Endothelial cell (in vitro differentiated cells): ENCODE measurements at regions not wholly inside any gene's neighbourhood (a gene's known extent, or its start where the extent isn't known, plus 50 kb on each side); places are given as distances from the start of the nearest gene placed in this dataset.

ENCODE experiments used
- DNase-seq: peaks from one replicate; pipeline ENCODE4 v3.0.0; 2021; ENCODE audit warnings: low spot score
- H3K27ac Mint-ChIP-seq: one replicate; pipeline ENCODE4 v1.8.0; 2021; ENCODE audit warnings: mixed read lengths, inconsistent platforms; ENCODE audit not compliant: unreplicated experiment
- H3K27me3 Mint-ChIP-seq: one replicate; pipeline ENCODE4 v1.8.0; 2021; ENCODE audit warnings: mild to moderate bottlenecking, moderate library complexity, mixed read lengths, inconsistent platforms; ENCODE audit not compliant: unreplicated experiment
- H3K36me3 Mint-ChIP-seq: one replicate; pipeline ENCODE4 v1.8.0; 2021; ENCODE audit warnings: mild to moderate bottlenecking, low read depth, mixed read lengths, inconsistent platforms; ENCODE audit not compliant: unreplicated experiment
- H3K4me1 Mint-ChIP-seq: one replicate; pipeline ENCODE4 v1.8.0; 2021; ENCODE audit warnings: mild to moderate bottlenecking, mixed read lengths, inconsistent platforms; ENCODE audit not compliant: unreplicated experiment
- H3K4me3 Mint-ChIP-seq: one replicate; pipeline ENCODE4 v1.8.0; 2021; ENCODE audit warnings: mild to moderate bottlenecking, mixed read lengths, inconsistent platforms; ENCODE audit not compliant: unreplicated experiment
- H3K9me3 Mint-ChIP-seq: one replicate; pipeline ENCODE4 v1.8.0; 2021; ENCODE audit warnings: mixed read lengths, inconsistent platforms; ENCODE audit not compliant: unreplicated experiment
- CTCF ChIP-seq: fragments of 200-600 bp; sonication (generic); IDR thresholded peaks from one replicate; pipeline ENCODE4 v1.5.0; 2021; ENCODE audit warnings: antibody characterized with exemption; ENCODE audit not compliant: unreplicated experiment

- no peak overlapping the region for H3K27ac Mint-ChIP-seq
- H3K9me3 Mint-ChIP-seq: no peaks in the 10 kb centered on the region
- H3K36me3 Mint-ChIP-seq: no peaks in the 10 kb centered on the region
- DNase-seq: no peak
- no peak overlapping the region for H3K4me3 Mint-ChIP-seq
- H3K27me3 Mint-ChIP-seq: no peaks in the 10 kb centered on the region
- no peak for TF ChIP-seq CTCF
- no peaks in the 10 kb centered on the region for H3K4me1 Mint-ChIP-seq
Measured at GRCh38 chr7:54159088-54159487, 383.1 kb upstream of the VSTM2A start.

GRCh38 chr7:54161621-54162020 is 380.6 kb upstream of the VSTM2A start:
- Mint-ChIP-seq H3K27ac (no peak overlapping the region), H3K27me3 (no peaks in the 10 kb centered on the region), H3K4me1 (no peaks in the 10 kb centered on the region), H3K36me3 (no peaks in the 10 kb centered on the region), H3K9me3 (no peaks in the 10 kb centered on the region), H3K4me3 (no peak overlapping the region)
- TF ChIP-seq CTCF: no peak
- no peak for DNase-seq

GRCh38 chr7:54166419-54166818 is 375.8 kb upstream of the VSTM2A start:
- Mint-ChIP-seq H3K4me3 (no peak overlapping the region), H3K27me3 (no peaks in the 10 kb centered on the region), H3K27ac (no peak overlapping the region), H3K36me3 (no peaks in the 10 kb centered on the region), H3K9me3 (no peaks in the 10 kb centered on the region), H3K4me1 (no peaks in the 10 kb centered on the region)
- DNase-seq: no peak
- no peak for TF ChIP-seq CTCF

- DNase-seq: no peak
- Mint-ChIP-seq H3K9me3 (no peaks in the 10 kb centered on the region), H3K27ac (no peak overlapping the region), H3K4me1 (no peaks in the 10 kb centered on the region), H3K36me3 (no peaks in the 10 kb centered on the region), H3K27me3 (peaks cover 1% of the 10 kb centered on the region), H3K4me3 (no peak overlapping the region)
- TF ChIP-seq CTCF: no peak
Measured at GRCh38 chr7:54179321-54180029, 362.7 kb upstream of the VSTM2A start.

GRCh38 chr7:54180796-54181195 is 361.4 kb upstream of the VSTM2A start:
- H3K4me1 Mint-ChIP-seq: no peaks in the 10 kb centered on the region
- no peaks in the 10 kb centered on the region for H3K9me3 Mint-ChIP-seq
- no peak overlapping the region for H3K27ac Mint-ChIP-seq
- peaks cover 1% of the 10 kb centered on the region for H3K27me3 Mint-ChIP-seq
- DNase-seq: no peak
- H3K4me3 Mint-ChIP-seq: no peak overlapping the region
- no peaks in the 10 kb centered on the region for H3K36me3 Mint-ChIP-seq
- no peak for TF ChIP-seq CTCF
